Naive thymus-derived CD4-positive, alpha-beta T cell (primary cell): ENCODE measurements at regions not wholly inside any gene's neighbourhood (a gene's known extent, or its start where the extent isn't known, plus 50 kb on each side); places are given as distances from the start of the nearest gene placed in this dataset.

Source experiments
- ATAC-seq: fragments of 150-1000 bp; cut with Tn5 transposase; 2 replicates; pipeline ENCODE4 v1.10.0; 2021; ENCODE audit warnings: mild to moderate bottlenecking, moderate library complexity
- CTCF ChIA-PET: fragments of 350-600 bp; sonication (Branson Sonifier 250); formaldehyde crosslinking; loops from one replicate; lab custom pipeline; 2021; ENCODE audit warnings: antibody characterized with exemption; lab: Charles Lee
- POLR2A ChIA-PET: fragments of 350-600 bp; sonication (Branson Sonifier 250); formaldehyde crosslinking; loops from one replicate; lab custom pipeline; 2021; ENCODE audit warnings: antibody characterized with exemption, inconsistent platforms; lab: Charles Lee
- DNase-seq, 9 donors: peaks; one replicate each; pipeline versions ENCODE4 v3.0.0 to v3.0.0-alpha.2; 2020 to 2022; ENCODE audit warnings: mixed read lengths in 1 of 9
- H3K27ac ChIP-seq: one replicate; pipeline ENCODE4 v1.7.0; 2013; ENCODE audit warnings: mild to moderate bottlenecking, low read depth, low read length, moderate library complexity
- H3K27me3 ChIP-seq, 2 donors: one replicate each; pipeline ENCODE4 v1.7.0; 2013; ENCODE audit warnings: low read length in 2 of 2, mild to moderate bottlenecking in 2 of 2, moderate library complexity in 2 of 2; ENCODE audit not compliant: control insufficient read depth in 2 of 2, insufficient read depth in 2 of 2
- H3K36me3 ChIP-seq, 3 experiments: 1 replicate in 2 of 3; 2 replicates in 1 of 3; pipeline ENCODE4 v1.7.0; 2013; ENCODE audit warnings: low read length in 3 of 3, mild to moderate bottlenecking in 3 of 3, moderate library complexity in 1 of 3; ENCODE audit not compliant: insufficient read depth in 3 of 3, control insufficient read depth in 2 of 3
- H3K4me1 ChIP-seq, 2 donors: one replicate each; pipeline ENCODE4 v1.7.0; 2013; ENCODE audit warnings: low read length in 2 of 2, mild to moderate bottlenecking in 2 of 2, moderate library complexity in 1 of 2; ENCODE audit not compliant: control insufficient read depth in 2 of 2, insufficient read depth in 2 of 2
- H3K4me3 ChIP-seq: 2 replicates; pipeline ENCODE4 v1.7.0; 2013; ENCODE audit warnings: mild to moderate bottlenecking, low read length
- H3K9me3 ChIP-seq, 3 experiments: 1 replicate in 2 of 3; 2 replicates in 1 of 3; pipeline ENCODE4 v1.7.0; 2013; ENCODE audit warnings: low read length in 3 of 3; ENCODE audit not compliant: control insufficient read depth in 2 of 3
- H3K27ac Mint-ChIP-seq, 9 donors: one replicate each; pipeline ENCODE4 v1.8.0; 2020 to 2022; ENCODE audit warnings: mixed read lengths in 9 of 9, mild to moderate bottlenecking in 8 of 9, moderate library complexity in 5 of 9, inconsistent platforms in 2 of 9
- H3K27me3 Mint-ChIP-seq, 5 donors: one replicate each; pipeline ENCODE4 v1.8.0; 2021 to 2022; ENCODE audit warnings: mixed read lengths in 5 of 5, mild to moderate bottlenecking in 1 of 5
- H3K36me3 Mint-ChIP-seq, 5 donors: one replicate each; pipeline ENCODE4 v1.8.0; 2020 to 2022; ENCODE audit warnings: mixed read lengths in 5 of 5, mild to moderate bottlenecking in 3 of 5, inconsistent platforms in 1 of 5
- H3K4me1 Mint-ChIP-seq, 7 donors: one replicate each; pipeline ENCODE4 v1.8.0; 2020 to 2022; ENCODE audit warnings: mixed read lengths in 7 of 7, mild to moderate bottlenecking in 3 of 7, inconsistent platforms in 1 of 7
- H3K4me3 Mint-ChIP-seq, 10 donors: one replicate each; pipeline ENCODE4 v1.8.0; 2020 to 2022; ENCODE audit warnings: mild to moderate bottlenecking in 10 of 10, mixed read lengths in 10 of 10, moderate library complexity in 6 of 10, inconsistent platforms in 2 of 10
- H3K9me3 Mint-ChIP-seq, 11 donors: one replicate each; pipeline ENCODE4 v1.8.0; 2020 to 2022; ENCODE audit warnings: mixed read lengths in 11 of 11, mild to moderate bottlenecking in 4 of 11, inconsistent platforms in 1 of 11, moderate library complexity in 1 of 11
- intact Hi-C, 2 donors: fragments of 100-400 bp; cut with micrococcal nuclease; formaldehyde crosslinking; loops; one replicate each; pipeline ENCODE4 v1.15.1; 2023

DNA sequence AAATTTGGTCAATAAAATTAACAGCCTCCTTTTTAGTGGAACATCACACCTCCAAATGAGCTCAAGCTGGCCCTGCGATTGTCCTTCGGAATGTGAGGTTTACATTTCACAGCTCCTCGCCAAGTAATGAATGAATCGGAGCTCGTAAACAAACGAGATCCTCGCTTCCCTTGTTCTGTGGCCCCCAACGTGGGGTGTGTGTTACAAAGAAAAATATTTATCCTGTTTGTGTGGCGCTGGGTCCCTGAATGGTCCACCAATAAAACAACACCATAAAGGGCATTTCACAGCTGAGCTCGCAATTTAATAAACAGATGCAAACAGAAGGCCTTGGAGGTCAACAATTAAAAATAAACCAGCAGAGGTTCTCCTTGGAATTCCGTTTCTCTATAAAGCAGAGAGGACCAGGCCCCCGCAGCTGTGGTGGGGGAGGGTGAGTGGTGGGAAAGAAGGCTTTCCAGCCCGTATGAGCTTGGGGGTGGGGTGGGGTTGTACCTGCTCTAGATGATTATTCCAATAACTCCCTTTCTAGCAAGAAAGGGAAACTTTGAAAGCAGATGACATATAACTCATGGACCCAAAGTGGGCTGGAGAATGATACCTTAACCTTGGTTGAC lies 393.9 kb upstream of the SALL1 start:
- no peaks in the 10 kb centered on the region for H3K9me3 ChIP-seq
- intact Hi-C loops: no loop called here
- no peak overlapping the region for H3K27ac ChIP-seq
- no peak overlapping the region for H3K4me3 ChIP-seq
- H3K27me3 ChIP-seq: no peaks in the 10 kb centered on the region
- Mint-ChIP-seq H3K36me3 (peaks cover 0 to 3% (median 0%) of the 10 kb centered on the region in 5 donors), H3K9me3 (peaks cover 2 to 18% (median 7%) of the 10 kb centered on the region in 11 donors), H3K27ac (no peak overlapping the region), H3K27me3 (peaks cover 0 to 5% (median 0%) of the 10 kb centered on the region in 5 donors), H3K4me3 (no peak overlapping the region), H3K4me1 (no peaks in the 10 kb centered on the region)
- no peaks in the 10 kb centered on the region for H3K36me3 ChIP-seq
- POLR2A ChIA-PET: no interaction called here
- H3K4me1 ChIP-seq: no peaks in the 10 kb centered on the region
- CTCF ChIA-PET: no interaction called here
- DNase-seq (no peak), ATAC-seq (no peak)

DNA sequence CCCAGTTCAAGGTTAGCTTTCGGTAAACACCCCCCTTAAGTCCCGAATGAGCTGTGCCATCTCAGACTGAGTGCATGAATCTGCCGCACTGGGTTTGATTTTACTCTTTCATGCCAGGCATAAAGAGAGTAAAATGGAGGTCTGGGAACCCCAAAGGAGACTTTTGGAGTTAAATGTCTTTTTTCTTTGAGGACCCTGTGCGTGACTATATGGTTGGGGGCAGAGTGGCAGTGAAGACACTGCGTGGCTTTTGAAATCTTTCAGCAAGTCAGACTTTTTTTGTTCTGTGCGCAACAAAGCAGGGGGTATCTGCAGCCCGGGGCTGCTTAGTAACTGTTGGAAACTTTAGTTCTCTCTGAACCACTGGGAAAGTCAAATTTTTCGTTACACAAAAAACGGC lies 392.9 kb upstream of the SALL1 start:
- ATAC-seq (no peak), DNase-seq (no peak)
- H3K27ac Mint-ChIP-seq: no peak overlapping the region
- Histone ChIP-seq H3K4me1 (no peaks in the 10 kb centered on the region), H3K27me3 (no peaks in the 10 kb centered on the region), H3K36me3 (no peaks in the 10 kb centered on the region), H3K4me3 (no peak overlapping the region), H3K27ac (no peak overlapping the region), H3K9me3 (no peaks in the 10 kb centered on the region)
- no peaks in the 10 kb centered on the region for H3K4me1 Mint-ChIP-seq
- H3K36me3 Mint-ChIP-seq: no peaks in the 10 kb centered on the region
- intact Hi-C loops: no loop called here
- POLR2A ChIA-PET: no interaction called here
- peaks cover 0 to 14% (median 5%) of the 10 kb centered on the region in 11 donors for H3K9me3 Mint-ChIP-seq
- H3K4me3 Mint-ChIP-seq: no peak overlapping the region
- peaks cover 0 to under 1% (median 0%) of the 10 kb centered on the region in 5 donors for H3K27me3 Mint-ChIP-seq
- CTCF ChIA-PET: no interaction called here

DNA sequence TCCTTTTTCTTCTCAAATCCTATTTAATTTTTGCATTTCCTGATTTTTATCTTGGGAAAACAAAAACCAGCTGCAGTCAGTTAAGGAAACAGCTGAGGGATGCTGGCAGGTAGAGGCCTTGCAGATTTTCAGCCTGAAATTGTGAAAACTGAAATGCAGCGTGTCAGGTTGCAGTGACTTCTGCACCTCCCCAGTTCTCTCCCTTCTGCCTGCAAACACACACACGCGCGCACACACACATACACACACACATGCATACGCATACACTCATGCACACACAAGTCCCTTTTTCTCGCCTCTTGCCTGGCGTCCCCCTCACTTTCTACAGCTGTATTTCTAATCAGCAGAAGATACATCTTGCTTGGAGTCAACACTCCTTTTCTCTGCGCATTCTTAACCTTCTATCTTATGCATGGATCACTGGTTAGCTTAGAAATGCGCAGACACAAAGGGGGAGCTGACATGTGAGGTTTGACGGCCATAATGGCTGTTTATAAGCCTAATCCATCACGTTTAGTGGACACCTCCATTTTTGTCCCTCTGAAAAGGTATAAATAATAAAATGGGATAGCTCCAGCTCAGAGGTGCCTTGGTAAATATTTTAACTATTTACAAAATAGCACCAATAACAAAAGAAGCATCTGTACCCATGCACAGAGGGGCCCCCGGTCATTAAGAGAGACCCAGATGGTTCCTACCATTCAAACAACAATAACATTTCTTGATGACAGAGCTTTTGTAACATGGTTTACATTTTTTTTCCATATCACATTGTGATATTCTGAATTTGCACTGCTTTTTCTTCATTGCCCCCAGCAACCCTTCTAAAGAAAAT lies 392.1 kb upstream of the SALL1 start:
- DNase-seq: no peak
- intact Hi-C loops: no loop called here
- H3K4me3 Mint-ChIP-seq: no peak overlapping the region
- Histone ChIP-seq H3K4me3 (no peak overlapping the region), H3K4me1 (no peaks in the 10 kb centered on the region), H3K9me3 (no peaks in the 10 kb centered on the region), H3K27ac (no peak overlapping the region), H3K36me3 (no peaks in the 10 kb centered on the region), H3K27me3 (no peaks in the 10 kb centered on the region)
- ChIA-PET POLR2A (no interaction called here), CTCF (no interaction called here)
- H3K36me3 Mint-ChIP-seq: no peaks in the 10 kb centered on the region
- no peak for ATAC-seq
- H3K9me3 Mint-ChIP-seq: peaks cover 0 to 9% (median 5%) of the 10 kb centered on the region in 11 donors
- H3K4me1 Mint-ChIP-seq: no peaks in the 10 kb centered on the region
- no peaks in the 10 kb centered on the region for H3K27me3 Mint-ChIP-seq
- H3K27ac Mint-ChIP-seq: no peak overlapping the region

DNA sequence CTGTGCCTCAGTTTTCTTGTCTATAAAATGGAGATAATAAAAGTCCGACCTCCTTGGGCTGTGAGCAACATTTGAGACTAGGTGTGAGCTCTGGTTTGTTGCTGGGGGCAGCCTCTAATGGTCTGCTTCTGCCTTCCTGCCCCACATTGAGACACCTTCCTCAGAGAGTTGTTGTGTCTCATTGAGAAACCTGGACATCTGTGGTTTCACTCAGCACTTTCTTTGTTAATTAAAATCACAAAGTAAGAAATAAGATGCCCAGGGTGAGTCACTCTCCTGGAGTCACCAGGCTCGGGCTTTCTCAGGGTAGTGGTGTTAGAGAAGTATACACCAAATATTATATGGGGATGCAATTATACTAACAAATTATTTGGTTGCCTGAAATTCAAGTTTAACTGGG lies 389.2 kb upstream of the SALL1 start:
- peaks cover 0 to 14% (median 5%) of the 10 kb centered on the region in 11 donors for H3K9me3 Mint-ChIP-seq
- intact Hi-C loops: no loop called here
- no peak for DNase-seq
- ChIA-PET CTCF (no interaction called here), POLR2A (no interaction called here)
- no peaks in the 10 kb centered on the region for H3K36me3 Mint-ChIP-seq
- Histone ChIP-seq H3K4me1 (no peaks in the 10 kb centered on the region), H3K9me3 (no peaks in the 10 kb centered on the region), H3K27ac (no peak overlapping the region), H3K36me3 (no peaks in the 10 kb centered on the region), H3K27me3 (no peaks in the 10 kb centered on the region), H3K4me3 (no peak overlapping the region)
- H3K4me1 Mint-ChIP-seq: no peaks in the 10 kb centered on the region
- H3K27me3 Mint-ChIP-seq: no peaks in the 10 kb centered on the region
- H3K4me3 Mint-ChIP-seq: no peak overlapping the region
- ATAC-seq: no peak
- H3K27ac Mint-ChIP-seq: no peak overlapping the region

DNA sequence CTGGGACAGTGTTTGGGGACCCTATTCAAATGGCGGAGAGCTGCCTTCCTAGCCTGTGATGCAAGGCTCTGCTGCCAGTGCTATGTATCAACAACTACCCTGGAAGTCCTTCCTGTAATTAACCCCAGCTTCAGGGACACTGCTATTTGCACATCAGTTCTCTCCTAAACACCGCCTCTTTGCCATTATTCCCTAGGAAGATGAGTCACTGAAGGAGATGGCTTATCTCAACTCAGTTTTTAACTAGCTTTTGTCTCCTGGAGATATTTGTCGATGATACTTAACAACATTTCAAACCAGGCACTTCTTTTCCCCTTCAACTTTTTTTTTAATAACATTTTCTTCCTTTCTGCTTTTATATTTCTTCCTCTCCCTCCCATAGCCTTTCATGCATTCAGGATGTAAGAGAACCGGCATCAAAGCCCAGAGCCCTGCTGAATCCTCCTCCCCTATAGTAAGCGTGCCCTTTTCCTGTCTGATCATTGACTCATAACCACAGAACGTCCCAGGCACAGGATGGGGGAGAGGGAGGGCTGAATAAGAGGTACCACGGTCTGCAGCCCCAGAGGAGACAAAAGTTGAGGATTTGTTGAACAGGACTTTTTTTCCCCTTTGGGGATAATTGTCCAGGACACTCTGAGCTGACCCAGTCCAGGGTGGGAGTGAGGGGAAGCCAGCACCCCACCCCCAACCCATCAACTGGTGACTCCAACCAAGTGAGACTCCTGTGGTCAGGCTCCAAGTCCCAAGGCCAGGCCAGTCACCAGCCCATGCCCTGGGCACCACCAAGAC lies 387.8 kb upstream of the SALL1 start:
- no peak overlapping the region for H3K4me3 ChIP-seq
- ATAC-seq: no peak
- H3K36me3 ChIP-seq: no peaks in the 10 kb centered on the region
- no peak overlapping the region for H3K4me3 Mint-ChIP-seq
- H3K27ac ChIP-seq: no peak overlapping the region
- H3K9me3 ChIP-seq: no peaks in the 10 kb centered on the region
- peaks cover 0 to 14% (median 5%) of the 10 kb centered on the region in 11 donors for H3K9me3 Mint-ChIP-seq
- no peaks in the 10 kb centered on the region for H3K36me3 Mint-ChIP-seq
- DNase-seq: no peak
- intact Hi-C loops: no loop called here
- POLR2A ChIA-PET: no interaction called here
- CTCF ChIA-PET: interaction anchor here (0.6 kb wide), 1 partner anchor 777 kb away, joined by 4 read pairs; no protein-coding TSS in a partner anchor
- H3K27me3 Mint-ChIP-seq: no peaks in the 10 kb centered on the region
- H3K4me1 Mint-ChIP-seq: no peaks in the 10 kb centered on the region
- H3K27me3 ChIP-seq: no peaks in the 10 kb centered on the region
- no peaks in the 10 kb centered on the region for H3K4me1 ChIP-seq
- no peak overlapping the region for H3K27ac Mint-ChIP-seq

DNA sequence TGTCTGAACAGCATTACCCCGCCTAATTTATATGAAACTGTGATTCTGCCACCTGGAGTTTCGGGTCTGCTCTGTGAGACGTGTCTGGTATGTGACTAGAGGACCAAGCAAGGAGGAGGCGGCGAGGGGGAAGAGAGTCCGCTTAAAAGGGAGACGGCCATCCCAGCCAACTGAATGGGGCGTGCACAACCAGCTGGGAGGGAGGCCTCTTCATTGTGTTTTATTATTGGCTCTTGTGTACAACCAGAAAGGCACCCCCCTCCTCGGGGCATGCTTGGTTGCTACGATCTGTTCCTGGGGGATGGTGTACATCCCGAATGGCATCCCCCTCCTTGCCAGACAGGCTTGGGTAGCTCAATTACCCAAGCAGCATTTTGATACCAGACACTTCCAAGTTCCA lies 384.5 kb upstream of the SALL1 start:
- Mint-ChIP-seq H3K4me1 (no peaks in the 10 kb centered on the region), H3K9me3 (peaks cover 0 to 18% (median 5%) of the 10 kb centered on the region in 11 donors), H3K4me3 (no peak overlapping the region), H3K36me3 (no peaks in the 10 kb centered on the region), H3K27ac (no peak overlapping the region), H3K27me3 (no peaks in the 10 kb centered on the region)
- H3K4me1 ChIP-seq: no peaks in the 10 kb centered on the region
- H3K27ac ChIP-seq: no peak overlapping the region
- H3K36me3 ChIP-seq: no peaks in the 10 kb centered on the region
- no peaks in the 10 kb centered on the region for H3K9me3 ChIP-seq
- POLR2A ChIA-PET: no interaction called here
- DNase-seq (no peak), ATAC-seq (no peak)
- intact Hi-C loops: no loop called here
- CTCF ChIA-PET: no interaction called here
- no peak overlapping the region for H3K4me3 ChIP-seq
- H3K27me3 ChIP-seq: no peaks in the 10 kb centered on the region
